Upper lobe of left lung (tissue), 4 donors: ENCODE measurements at regions not wholly inside any gene's neighbourhood (a gene's known extent, or its start where the extent isn't known, plus 50 kb on each side); places are given as distances from the start of the nearest gene placed in this dataset.

Experiments used
- EP300 ChIP-seq, 4 donors: sonication (generic); formaldehyde crosslinking; IDR thresholded peaks; one replicate each; pipeline ENCODE4 v1.5.1; 2017; ENCODE audit warnings: antibody characterized with exemption in 4 of 4, control low read depth in 2 of 4
- POLR2A ChIP-seq, 4 donors: fragments of 450-650 bp; IDR thresholded peaks; one replicate each; pipeline ENCODE4 v1.5.1; 2016 to 2017; ENCODE audit warnings: antibody characterized with exemption in 4 of 4, mild to moderate bottlenecking in 2 of 4
- POLR2AphosphoS5 ChIP-seq, 2 donors: sonication (generic); formaldehyde crosslinking; IDR thresholded peaks; one replicate each; pipeline ENCODE4 v1.5.1; 2017; ENCODE audit warnings: antibody characterized with exemption in 2 of 2
- TF ChIP-seq, protein P1 (sequence below), 6 experiments: fragments of 450-650 bp in 4 of 6; fragments of 200-600 bp in 2 of 6; sonication (generic) in 2 of 6; IDR thresholded peaks; one replicate each; pipeline ENCODE4 v1.5.1; 2016 to 2019; ENCODE audit warnings: antibody characterized with exemption in 6 of 6

DNA sequence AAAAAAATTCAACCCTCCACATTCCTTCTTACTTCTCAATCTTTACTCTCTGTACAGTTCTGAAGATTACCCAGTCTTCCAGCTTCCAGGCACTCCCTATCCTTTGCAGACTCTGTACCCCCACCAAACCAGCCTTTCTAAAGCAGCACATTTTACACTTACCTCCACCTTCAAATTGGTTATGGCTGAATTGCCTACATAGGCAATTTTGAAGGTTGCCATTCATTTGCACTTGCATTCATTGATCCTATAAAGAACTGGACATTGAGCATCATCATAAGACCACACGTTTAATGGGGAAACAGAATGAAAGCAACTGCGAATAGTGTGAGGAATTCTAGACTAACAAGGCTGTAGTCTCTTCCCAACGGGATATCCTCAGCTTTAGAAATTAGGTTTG is 233.4 kb downstream of the TRIB2 start:
- TF ChIP-seq, protein P1, sequence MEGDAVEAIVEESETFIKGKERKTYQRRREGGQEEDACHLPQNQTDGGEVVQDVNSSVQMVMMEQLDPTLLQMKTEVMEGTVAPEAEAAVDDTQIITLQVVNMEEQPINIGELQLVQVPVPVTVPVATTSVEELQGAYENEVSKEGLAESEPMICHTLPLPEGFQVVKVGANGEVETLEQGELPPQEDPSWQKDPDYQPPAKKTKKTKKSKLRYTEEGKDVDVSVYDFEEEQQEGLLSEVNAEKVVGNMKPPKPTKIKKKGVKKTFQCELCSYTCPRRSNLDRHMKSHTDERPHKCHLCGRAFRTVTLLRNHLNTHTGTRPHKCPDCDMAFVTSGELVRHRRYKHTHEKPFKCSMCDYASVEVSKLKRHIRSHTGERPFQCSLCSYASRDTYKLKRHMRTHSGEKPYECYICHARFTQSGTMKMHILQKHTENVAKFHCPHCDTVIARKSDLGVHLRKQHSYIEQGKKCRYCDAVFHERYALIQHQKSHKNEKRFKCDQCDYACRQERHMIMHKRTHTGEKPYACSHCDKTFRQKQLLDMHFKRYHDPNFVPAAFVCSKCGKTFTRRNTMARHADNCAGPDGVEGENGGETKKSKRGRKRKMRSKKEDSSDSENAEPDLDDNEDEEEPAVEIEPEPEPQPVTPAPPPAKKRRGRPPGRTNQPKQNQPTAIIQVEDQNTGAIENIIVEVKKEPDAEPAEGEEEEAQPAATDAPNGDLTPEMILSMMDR (IDR thresholded peaks at IDR 0.05), result no peak
- TF ChIP-seq POLR2A (IDR thresholded peaks at IDR 0.05) (no peak), POLR2AphosphoS5 (IDR thresholded peaks at IDR 0.05) (no peak), EP300 (IDR thresholded peaks at IDR 0.05) (no peak)
